Ovary (tissue), 3 donors: ENCODE measurements at regions not wholly inside any gene's neighbourhood (a gene's known extent, or its start where the extent isn't known, plus 50 kb on each side); places are given as distances from the start of the nearest gene placed in this dataset.

Experiments
- EP300 ChIP-seq: sonication (generic); formaldehyde crosslinking; IDR thresholded peaks from one replicate; pipeline ENCODE4 v1.6.1; 2017; ENCODE audit warnings: antibody characterized with exemption
- POLR2A ChIP-seq: fragments of 450-650 bp; IDR thresholded peaks from one replicate; pipeline ENCODE4 v1.6.1; 2017; ENCODE audit warnings: antibody characterized with exemption, mild to moderate bottlenecking, moderate library complexity
- TF ChIP-seq, protein P1 (sequence below), 3 donors: fragments of 450-650 bp in 2 of 3; fragments of 200-600 bp in 1 of 3; IDR thresholded peaks; one replicate each; pipeline versions ENCODE4 v1.5.1 to v1.8.0; 2016 to 2022; ENCODE audit warnings: antibody characterized with exemption in 3 of 3, mild to moderate bottlenecking in 1 of 3
- donor health status: DM: no; HTN: no; CAD: no.

- no peak for TF ChIP-seq EP300
- TF ChIP-seq, protein P1, sequence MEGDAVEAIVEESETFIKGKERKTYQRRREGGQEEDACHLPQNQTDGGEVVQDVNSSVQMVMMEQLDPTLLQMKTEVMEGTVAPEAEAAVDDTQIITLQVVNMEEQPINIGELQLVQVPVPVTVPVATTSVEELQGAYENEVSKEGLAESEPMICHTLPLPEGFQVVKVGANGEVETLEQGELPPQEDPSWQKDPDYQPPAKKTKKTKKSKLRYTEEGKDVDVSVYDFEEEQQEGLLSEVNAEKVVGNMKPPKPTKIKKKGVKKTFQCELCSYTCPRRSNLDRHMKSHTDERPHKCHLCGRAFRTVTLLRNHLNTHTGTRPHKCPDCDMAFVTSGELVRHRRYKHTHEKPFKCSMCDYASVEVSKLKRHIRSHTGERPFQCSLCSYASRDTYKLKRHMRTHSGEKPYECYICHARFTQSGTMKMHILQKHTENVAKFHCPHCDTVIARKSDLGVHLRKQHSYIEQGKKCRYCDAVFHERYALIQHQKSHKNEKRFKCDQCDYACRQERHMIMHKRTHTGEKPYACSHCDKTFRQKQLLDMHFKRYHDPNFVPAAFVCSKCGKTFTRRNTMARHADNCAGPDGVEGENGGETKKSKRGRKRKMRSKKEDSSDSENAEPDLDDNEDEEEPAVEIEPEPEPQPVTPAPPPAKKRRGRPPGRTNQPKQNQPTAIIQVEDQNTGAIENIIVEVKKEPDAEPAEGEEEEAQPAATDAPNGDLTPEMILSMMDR (IDR thresholded peaks at IDR 0.05): no peak
- TF ChIP-seq POLR2A: no peak
Observed at GRCh38 chr2:228840113-228840742, 430.9 kb downstream of the PID1 start.
